ENCODE measurements at regions not wholly inside any gene's neighbourhood (a gene's known extent, or its start where the extent isn't known, plus 50 kb on each side); places are given as distances from the start of the nearest gene placed in this dataset.
A peak's percentile ranks its signal among the peaks of the same experiment; 100 is the strongest.

DNA sequence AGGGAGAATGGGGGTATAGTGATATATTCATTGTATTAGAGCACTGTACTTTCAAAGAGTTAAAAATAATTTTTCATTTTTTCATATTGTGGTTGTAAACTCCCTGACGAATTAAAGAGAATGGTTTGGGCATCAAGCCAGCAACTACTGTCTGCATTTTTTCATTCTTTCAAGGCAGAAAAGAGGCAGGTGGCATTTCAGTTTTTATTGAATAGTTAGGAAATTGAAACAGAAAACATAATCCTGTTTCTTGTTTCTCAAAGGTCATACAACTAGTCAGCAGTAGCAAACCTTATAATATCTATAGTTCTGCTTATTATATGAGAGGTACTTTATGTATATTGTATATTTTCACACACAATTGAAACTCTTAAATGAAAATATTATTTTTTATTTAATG lies 303.9 kb upstream of the KCND2 start:
- intact Hi-C loops (cut with micrococcal nuclease; ENCODE audit: unreplicated experiment) = no loop called here
- Histone ChIP-seq H2AFZ (no peak overlapping the region), H3K27ac (no peak overlapping the region), H3K4me3 (no peak overlapping the region), H3K9me3 (ENCODE audit: insufficient read depth, low read depth) (no peaks in the 10 kb centered on the region), H3F3A (ENCODE audit: insufficient read depth, low read depth) (no peaks in the 10 kb centered on the region), H3K4me1 (replicated peaks; ENCODE audit: insufficient read depth) (no peaks in the 10 kb centered on the region), H3K4me2 (no peak overlapping the region), H3K36me3 (ENCODE audit: low read depth) (no peaks in the 10 kb centered on the region), H3K9me2 (ENCODE audit: insufficient read depth) (peaks cover 3% of the 10 kb centered on the region; the same call in 1 of the 2 replicates), H3K27me3 (ENCODE audit: insufficient read depth, low read depth) (no peaks in the 10 kb centered on the region), H4K20me1 (ENCODE audit: insufficient read depth) (no peaks in the 10 kb centered on the region), H3K79me2 (ENCODE audit: low read depth) (no peaks in the 10 kb centered on the region)
- no peak for DNase-seq
- ChIA-PET CTCF (no interaction called here), POLR2A (ENCODE audit: unreplicated experiment) (no interaction called here)
- no peak for TF ChIP-seq EZH2 (IDR thresholded peaks at IDR 0.05; ENCODE audit: low read depth)
- TF ChIP-seq, protein P1, sequence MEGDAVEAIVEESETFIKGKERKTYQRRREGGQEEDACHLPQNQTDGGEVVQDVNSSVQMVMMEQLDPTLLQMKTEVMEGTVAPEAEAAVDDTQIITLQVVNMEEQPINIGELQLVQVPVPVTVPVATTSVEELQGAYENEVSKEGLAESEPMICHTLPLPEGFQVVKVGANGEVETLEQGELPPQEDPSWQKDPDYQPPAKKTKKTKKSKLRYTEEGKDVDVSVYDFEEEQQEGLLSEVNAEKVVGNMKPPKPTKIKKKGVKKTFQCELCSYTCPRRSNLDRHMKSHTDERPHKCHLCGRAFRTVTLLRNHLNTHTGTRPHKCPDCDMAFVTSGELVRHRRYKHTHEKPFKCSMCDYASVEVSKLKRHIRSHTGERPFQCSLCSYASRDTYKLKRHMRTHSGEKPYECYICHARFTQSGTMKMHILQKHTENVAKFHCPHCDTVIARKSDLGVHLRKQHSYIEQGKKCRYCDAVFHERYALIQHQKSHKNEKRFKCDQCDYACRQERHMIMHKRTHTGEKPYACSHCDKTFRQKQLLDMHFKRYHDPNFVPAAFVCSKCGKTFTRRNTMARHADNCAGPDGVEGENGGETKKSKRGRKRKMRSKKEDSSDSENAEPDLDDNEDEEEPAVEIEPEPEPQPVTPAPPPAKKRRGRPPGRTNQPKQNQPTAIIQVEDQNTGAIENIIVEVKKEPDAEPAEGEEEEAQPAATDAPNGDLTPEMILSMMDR (conservative IDR thresholded peaks at IDR 0.05) = no peak
- BruUV-seq (replicated peaks) = no TSS peak

GRCh38 chr7:119969763-119970162 lies 303.2 kb upstream of the KCND2 start:
- Histone ChIP-seq H3K4me1 (replicated peaks; ENCODE audit: insufficient read depth) (no peaks in the 10 kb centered on the region), H4K20me1 (ENCODE audit: insufficient read depth) (no peaks in the 10 kb centered on the region), H3K9me2 (ENCODE audit: insufficient read depth) (peaks cover 3% of the 10 kb centered on the region; the same call in 1 of the 2 replicates), H3K27me3 (ENCODE audit: insufficient read depth, low read depth) (no peaks in the 10 kb centered on the region), H3K4me3 (no peak overlapping the region), H3K4me2 (no peak overlapping the region), H3F3A (ENCODE audit: insufficient read depth, low read depth) (no peaks in the 10 kb centered on the region), H3K36me3 (ENCODE audit: low read depth) (no peaks in the 10 kb centered on the region), H3K79me2 (ENCODE audit: low read depth) (no peaks in the 10 kb centered on the region), H3K27ac (no peak overlapping the region), H3K9me3 (ENCODE audit: insufficient read depth, low read depth) (no peaks in the 10 kb centered on the region), H2AFZ (no peak overlapping the region)
- no peak for TF ChIP-seq EZH2 (IDR thresholded peaks at IDR 0.05; ENCODE audit: low read depth)
- TF ChIP-seq, protein P1 (conservative IDR thresholded peaks at IDR 0.05) = no peak
- intact Hi-C loops (cut with micrococcal nuclease; ENCODE audit: unreplicated experiment) = no loop called here
- POLR2A ChIA-PET (ENCODE audit: unreplicated experiment) = no interaction called here
- DNase-seq = no peak
- CTCF ChIA-PET = no interaction called here
- no TSS peak for BruUV-seq (replicated peaks)

GRCh38 chr7:119974972-119975371 lies 298.0 kb upstream of the KCND2 start:
- Histone ChIP-seq H3K9me2 (ENCODE audit: insufficient read depth) (peaks cover 3% of the 10 kb centered on the region; the same call in 1 of the 2 replicates), H3K4me1 (replicated peaks; ENCODE audit: insufficient read depth) (no peaks in the 10 kb centered on the region), H3K4me2 (no peak overlapping the region), H3K27ac (no peak overlapping the region), H4K20me1 (ENCODE audit: insufficient read depth) (no peaks in the 10 kb centered on the region), H2AFZ (0 out of 2 replicates have a peak overlapping the region, but pooled peaks have one; percentile 17), H3K27me3 (ENCODE audit: insufficient read depth, low read depth) (no peaks in the 10 kb centered on the region), H3K36me3 (ENCODE audit: low read depth) (no peaks in the 10 kb centered on the region), H3K9me3 (ENCODE audit: insufficient read depth, low read depth) (no peaks in the 10 kb centered on the region), H3K79me2 (ENCODE audit: low read depth) (no peaks in the 10 kb centered on the region), H3K4me3 (no peak overlapping the region), H3F3A (ENCODE audit: insufficient read depth, low read depth) (no peaks in the 10 kb centered on the region)
- TF ChIP-seq, protein P1 (conservative IDR thresholded peaks at IDR 0.05) = no peak
- no peak for TF ChIP-seq EZH2 (IDR thresholded peaks at IDR 0.05; ENCODE audit: low read depth)
- no TSS peak for BruUV-seq (replicated peaks)
- ChIA-PET CTCF (no interaction called here), POLR2A (ENCODE audit: unreplicated experiment) (no interaction called here)
- DNase-seq = no peak
- intact Hi-C loops (cut with micrococcal nuclease; ENCODE audit: unreplicated experiment) = no loop called here
